ENCODE measurements at regions not wholly inside any gene's neighbourhood (a gene's known extent, or its start where the extent isn't known, plus 50 kb on each side); places are given as distances from the start of the nearest gene placed in this dataset.

GRCh38 chr11:45517171-45517770 lies 148.2 kb downstream of the CHST1 start:
- Histone ChIP-seq H2BK120ac (ENCODE audit: low read depth, low read length, poor library complexity, severe bottlenecking) (no peak overlapping the region), H2AK5ac (ENCODE audit: insufficient read length, low read length) (no peak overlapping the region), H4K8ac (replicated peaks; ENCODE audit: insufficient read length, low read depth, low read length) (no peak overlapping the region), H3K23me2 (ENCODE audit: insufficient read length, low read depth, low read length, poor library complexity, severe bottlenecking) (no peaks in the 10 kb centered on the region), H3K23ac (ENCODE audit: insufficient read length, low read depth, low read length) (no peak overlapping the region), H4K5ac (ENCODE audit: insufficient read length, low read depth, low read length) (no peak overlapping the region), H3K9ac (ENCODE audit: extremely low read depth, insufficient read length, low read length) (no peak overlapping the region), H3K27ac (ENCODE audit: insufficient read length, low read depth, low read length) (no peak overlapping the region), H3K4ac (ENCODE audit: low read depth, low read length) (no peak overlapping the region), H3K79me1 (ENCODE audit: insufficient read depth, low read depth, low read length, poor library complexity, severe bottlenecking) (no peaks in the 10 kb centered on the region), H3T11ph (ENCODE audit: low read length) (no peak overlapping the region), H2BK15ac (ENCODE audit: low read depth, low read length) (no peak overlapping the region), H4K91ac (ENCODE audit: insufficient read length, low read depth, low read length) (no peak overlapping the region), H2BK12ac (ENCODE audit: insufficient read length, low read depth, low read length) (no peak overlapping the region), H3K79me2 (ENCODE audit: insufficient read depth, low read length) (no peaks in the 10 kb centered on the region), H4K20me1 (ENCODE audit: control insufficient read depth, insufficient read depth, insufficient read length) (no peaks in the 10 kb centered on the region), H3K14ac (ENCODE audit: insufficient read depth, low read length) (no peak overlapping the region), H3K4me1 (ENCODE audit: insufficient read depth, low read length) (no peaks in the 10 kb centered on the region), H3K4me2 (ENCODE audit: insufficient read depth, insufficient read length, low read length) (no peak overlapping the region), H3K56ac (ENCODE audit: insufficient read length, low read depth, low read length) (no peak overlapping the region), H2AFZ (ENCODE audit: low read length) (no peak overlapping the region), H3K9me3 (ENCODE audit: control insufficient read depth, low read depth, low read length) (no peaks in the 10 kb centered on the region), H3K27me3 (ENCODE audit: insufficient read depth, low read length) (no peaks in the 10 kb centered on the region), H2BK5ac (ENCODE audit: insufficient read length, low read length) (no peak overlapping the region), H3K18ac (ENCODE audit: insufficient read length, low read depth, low read length) (no peak overlapping the region), H2BK20ac (ENCODE audit: low read depth, low read length, poor library complexity, severe bottlenecking) (no peak overlapping the region)
- WGBS (ENCODE audit: extremely low coverage, insufficient read length, low lambda C conversion rate) = no CpG with 5 or more reads among the region's 11 CpGs
- H3K27me3 Mint-ChIP-seq (ENCODE audit: low read depth) = peaks cover 7% of the 10 kb centered on the region
- peaks cover 4 to 11% of the 10 kb centered on the region in 2 experiments for H3K4me1 Mint-ChIP-seq
- no peaks in the 10 kb centered on the region; a peak in 1 of 7 replicates for H3K36me3 Mint-ChIP-seq (ENCODE audit: insufficient read depth in 1 of 3, low read depth in 3 of 3)
- no peak for DNase-seq
- no peaks in the 10 kb centered on the region for H3K9me3 Mint-ChIP-seq
- no peak overlapping the region for H3K27ac Mint-ChIP-seq
- H3K4me3 Mint-ChIP-seq = no peak overlapping the region
- TF ChIP-seq CTCF (conservative IDR thresholded peaks at IDR 0.05) = no peak

All from H9 (cell line).